Ramos (cell line): ENCODE measurements at regions not wholly inside any gene's neighbourhood (a gene's known extent, or its start where the extent isn't known, plus 50 kb on each side); places are given as distances from the start of the nearest gene placed in this dataset.

Experiments
- in situ Hi-C: fragments of 300-500 bp; cut with MboI; formaldehyde crosslinking; loops from one replicate; pipeline ENCODE4 v1.14.3; 2022; ENCODE audit warnings: low sequenced_read_pairs; ENCODE audit not compliant: unreplicated experiment

- in situ Hi-C loops: no loop called here
Measured at GRCh38 chr7:85479918-85480643, 293.2 kb upstream of the SEMA3D start.

- in situ Hi-C loops: no loop called here
Measured at GRCh38 chr7:85478530-85478929, 291.7 kb upstream of the SEMA3D start.

- in situ Hi-C loops: no loop called here
Measured at GRCh38 chr7:85475476-85475875, 288.6 kb upstream of the SEMA3D start.

GRCh38 chr7:85475071-85475470, 288.2 kb upstream of the SEMA3D start:
- in situ Hi-C loops: no loop called here

GRCh38 chr7:85474234-85474633, 287.4 kb upstream of the SEMA3D start:
- in situ Hi-C loops: no loop called here

GRCh38 chr7:85471740-85472139, 284.9 kb upstream of the SEMA3D start:
- in situ Hi-C loops: no loop called here

- in situ Hi-C loops: no loop called here
Measured at GRCh38 chr7:85471307-85471706, 284.5 kb upstream of the SEMA3D start.

- in situ Hi-C loops: no loop called here
Measured at GRCh38 chr7:85469446-85470010, 282.7 kb upstream of the SEMA3D start.

GRCh38 chr7:85464042-85464651, 277.3 kb upstream of the SEMA3D start:
- in situ Hi-C loops: no loop called here

GRCh38 chr7:85462671-85463070, 275.8 kb upstream of the SEMA3D start:
- in situ Hi-C loops: no loop called here

- in situ Hi-C loops: no loop called here
Measured at GRCh38 chr7:85457911-85458310, 271.1 kb upstream of the SEMA3D start.

- in situ Hi-C loops: no loop called here
Measured at GRCh38 chr7:85456254-85456653, 269.4 kb upstream of the SEMA3D start.

GRCh38 chr7:85454904-85455303, 268.0 kb upstream of the SEMA3D start:
- in situ Hi-C loops: no loop called here

GRCh38 chr7:85452674-85453073, 265.8 kb upstream of the SEMA3D start:
- in situ Hi-C loops: no loop called here

- in situ Hi-C loops: no loop called here
Measured at GRCh38 chr7:85449478-85449877, 262.6 kb upstream of the SEMA3D start.

- in situ Hi-C loops: no loop called here
Measured at GRCh38 chr7:85447004-85447403, 260.1 kb upstream of the SEMA3D start.

- in situ Hi-C loops: no loop called here
Measured at GRCh38 chr7:85426487-85426960, 239.7 kb upstream of the SEMA3D start.

- in situ Hi-C loops: no loop called here
Measured at GRCh38 chr7:85424298-85424697, 237.4 kb upstream of the SEMA3D start.

GRCh38 chr7:85423209-85423895, 236.5 kb upstream of the SEMA3D start:
- in situ Hi-C loops: no loop called here

- in situ Hi-C loops: no loop called here
Measured at GRCh38 chr7:85415743-85416142, 228.9 kb upstream of the SEMA3D start.

- in situ Hi-C loops: no loop called here
Measured at GRCh38 chr7:85413718-85414117, 226.9 kb upstream of the SEMA3D start.
